ENCODE measurements at regions not wholly inside any gene's neighbourhood (a gene's known extent, or its start where the extent isn't known, plus 50 kb on each side); places are given as distances from the start of the nearest gene placed in this dataset.
"Not testable (repeated sequence)": the region's sequence is repeated elsewhere in the genome, so short reads cannot be mapped to it uniquely, and the experiment has no call there.

DNA sequence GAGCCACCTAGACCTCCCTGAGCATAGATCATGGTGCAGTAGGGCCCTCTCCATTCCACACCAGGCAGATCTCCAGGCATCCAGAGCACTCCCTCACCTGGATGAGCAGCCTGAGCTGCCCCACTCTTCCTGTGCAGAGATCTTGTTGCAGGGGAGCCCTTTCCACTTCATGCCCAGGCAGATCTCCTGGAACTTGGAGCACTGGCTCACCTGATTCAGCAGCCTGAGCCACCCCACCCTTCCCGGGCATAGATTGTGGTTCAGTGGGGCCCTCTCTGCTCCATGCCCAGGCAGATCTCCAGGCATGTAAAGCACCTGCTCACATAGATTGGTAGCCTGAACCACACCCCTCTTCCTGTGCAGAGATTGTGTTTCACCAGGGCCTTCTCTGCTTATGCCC lies 78.0 kb downstream of the SEC16B start:
- DNase-seq (no peak), ATAC-seq (replicated peaks) (no peak)
- H3K27me3 Mint-ChIP-seq, result no peaks in the 10 kb centered on the region
- H3K4me1 Mint-ChIP-seq, result no peaks in the 10 kb centered on the region
- peaks cover 0 to 3% of the 10 kb centered on the region in 2 donors for H3K36me3 Mint-ChIP-seq
- no peak overlapping the region for H3K27ac Mint-ChIP-seq
- H3K4me3 Mint-ChIP-seq, result no peak overlapping the region
- peaks cover 16 to 21% of the 10 kb centered on the region in 2 donors for H3K9me3 Mint-ChIP-seq

DNA sequence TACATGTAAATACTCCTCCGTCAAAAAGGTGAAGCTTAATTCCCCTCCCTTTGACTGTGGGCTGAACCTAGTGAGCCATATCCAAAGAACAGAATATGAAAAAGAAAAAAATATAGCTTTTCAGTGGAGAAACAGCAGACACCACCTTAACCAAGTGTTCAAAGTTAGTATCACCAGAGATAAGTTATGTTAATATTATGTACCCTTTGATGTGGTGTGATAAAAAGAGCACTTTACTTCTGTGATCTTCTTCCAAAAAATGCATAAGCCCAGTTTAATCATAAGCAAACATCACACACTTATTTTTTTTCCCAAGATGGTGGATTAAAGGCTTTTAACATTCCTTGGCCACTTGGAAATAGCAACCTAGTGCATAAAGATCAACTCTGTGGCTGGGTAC lies 79.4 kb downstream of the SEC16B start:
- DNase-seq (no peak), ATAC-seq (replicated peaks) (no peak)
- no peaks in the 10 kb centered on the region for H3K27me3 Mint-ChIP-seq
- peaks cover 0 to 3% of the 10 kb centered on the region in 2 donors for H3K36me3 Mint-ChIP-seq
- no peak overlapping the region for H3K4me3 Mint-ChIP-seq
- H3K4me1 Mint-ChIP-seq, result no peaks in the 10 kb centered on the region
- H3K9me3 Mint-ChIP-seq, result peaks cover 16 to 21% of the 10 kb centered on the region in 2 donors
- H3K27ac Mint-ChIP-seq, result no peak overlapping the region

DNA sequence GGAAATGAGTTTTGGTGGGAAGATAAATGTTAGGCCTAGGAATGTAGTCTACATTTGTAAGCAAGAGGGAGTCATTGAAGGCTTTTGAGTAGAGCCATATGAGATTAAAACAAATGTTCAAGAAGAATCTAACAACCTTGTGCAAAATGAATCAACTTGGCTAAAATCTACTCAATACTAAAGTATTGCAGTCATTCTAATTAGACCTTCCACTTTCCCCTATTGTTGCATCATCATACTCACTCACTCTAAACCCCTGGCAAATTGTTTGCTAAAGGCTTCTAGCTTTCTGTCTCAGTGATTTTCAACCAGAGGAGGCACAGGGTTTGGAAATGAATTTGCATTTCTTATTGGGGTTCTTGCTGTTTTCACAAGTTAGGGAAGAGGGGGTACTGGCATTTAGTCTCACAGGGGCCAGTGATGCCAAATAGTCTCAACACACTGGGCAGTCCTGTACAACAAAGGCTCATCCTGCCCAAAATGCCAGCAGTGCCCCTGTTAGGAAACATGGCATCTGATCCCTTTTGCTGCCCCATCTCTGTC lies 85.3 kb downstream of the SEC16B start:
- Mint-ChIP-seq H3K27ac (no peak overlapping the region), H3K36me3 (no peaks in the 10 kb centered on the region), H3K4me1 (no peaks in the 10 kb centered on the region), H3K4me3 (no peak overlapping the region), H3K27me3 (peaks cover 5 to 6% of the 10 kb centered on the region in 2 donors), H3K9me3 (peaks cover 0 to 2% of the 10 kb centered on the region in 2 donors)
- ATAC-seq (replicated peaks) (no peak), DNase-seq (no peak)

DNA sequence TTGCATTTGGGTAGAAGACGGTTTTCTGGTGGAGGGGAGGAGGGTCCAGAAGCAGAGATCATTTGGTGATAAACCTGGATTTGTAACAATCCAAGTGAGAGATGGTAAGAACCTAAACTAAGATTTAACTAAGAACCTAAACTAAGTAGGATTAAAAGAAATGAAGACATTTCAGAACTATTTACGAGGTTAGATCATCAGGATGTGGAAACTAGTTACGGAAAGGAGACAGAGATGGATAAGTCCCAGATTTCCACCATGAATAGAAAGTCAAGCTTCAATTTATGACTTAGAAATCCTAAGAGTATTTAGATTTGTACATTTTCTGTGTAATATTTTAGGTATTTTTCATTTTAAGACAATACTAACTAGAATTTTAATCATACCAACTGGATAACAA lies 86.3 kb downstream of the SEC16B start:
- Mint-ChIP-seq H3K36me3 (no peaks in the 10 kb centered on the region), H3K9me3 (peaks cover 0 to 2% of the 10 kb centered on the region in 2 donors), H3K4me3 (no peak overlapping the region), H3K4me1 (no peaks in the 10 kb centered on the region), H3K27me3 (peaks cover 5 to 6% of the 10 kb centered on the region in 2 donors), H3K27ac (no peak overlapping the region)
- ATAC-seq (replicated peaks) (no peak), DNase-seq (no peak)

DNA sequence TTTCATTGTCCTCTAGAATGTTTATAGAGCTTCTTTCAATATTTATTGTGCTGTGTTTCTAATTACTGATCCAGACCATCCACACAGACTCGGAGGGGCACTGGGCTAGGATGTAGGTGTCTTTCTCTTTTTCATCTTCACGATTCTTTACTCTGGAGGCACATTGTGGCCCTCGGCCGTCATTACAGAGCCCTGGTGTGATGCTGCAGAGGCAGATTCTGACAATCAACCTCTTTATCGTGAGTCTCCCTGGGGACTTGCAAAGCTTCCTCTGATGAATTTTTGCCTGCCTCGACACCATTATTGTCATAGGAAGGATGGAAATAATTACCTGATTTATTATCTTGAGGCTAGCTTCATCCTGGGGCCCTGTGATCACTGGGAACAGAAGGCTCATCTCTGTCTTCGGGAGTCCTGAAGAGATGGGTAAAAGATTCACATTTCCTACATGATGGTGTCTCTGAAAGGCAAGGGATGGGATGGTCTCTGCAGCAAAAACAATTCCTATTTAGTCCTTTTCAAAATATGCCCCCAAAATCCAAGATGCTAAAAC lies 89.4 kb downstream of the SEC16B start:
- ATAC-seq (replicated peaks) (no peak), DNase-seq (no peak)
- Mint-ChIP-seq H3K9me3 (peaks cover 7 to 8% of the 10 kb centered on the region in 2 donors), H3K4me1 (no peaks in the 10 kb centered on the region), H3K36me3 (no peaks in the 10 kb centered on the region), H3K4me3 (no peak overlapping the region), H3K27ac (no peak overlapping the region), H3K27me3 (peaks cover 5 to 6% of the 10 kb centered on the region in 2 donors)

DNA sequence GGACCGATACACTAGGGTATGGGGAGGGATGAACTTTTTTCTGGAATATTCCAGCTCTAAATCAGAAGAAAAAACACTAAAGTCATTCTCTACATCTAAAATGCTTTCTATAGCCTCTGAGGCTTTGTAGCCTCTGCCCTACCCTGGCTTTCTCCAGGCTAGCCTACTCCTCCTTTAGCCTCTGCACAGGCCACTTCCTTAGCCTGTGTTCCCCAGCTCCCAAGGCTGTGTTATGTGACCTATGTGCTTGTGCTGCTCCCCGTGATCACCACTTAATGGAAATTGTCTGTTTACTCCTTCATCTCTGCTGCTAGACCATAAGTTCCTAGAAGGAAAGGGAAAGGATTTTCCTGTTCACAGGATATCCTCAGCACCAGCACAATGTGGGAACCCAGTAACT lies 92.8 kb downstream of the SEC16B start:
- Mint-ChIP-seq H3K4me1 (no peaks in the 10 kb centered on the region), H3K36me3 (no peaks in the 10 kb centered on the region), H3K27me3 (peaks cover 5 to 6% of the 10 kb centered on the region in 2 donors), H3K4me3 (no peak overlapping the region), H3K9me3 (peaks cover 6 to 7% of the 10 kb centered on the region in 2 donors), H3K27ac (no peak overlapping the region)
- ATAC-seq (replicated peaks) (no peak), DNase-seq (no peak)

DNA sequence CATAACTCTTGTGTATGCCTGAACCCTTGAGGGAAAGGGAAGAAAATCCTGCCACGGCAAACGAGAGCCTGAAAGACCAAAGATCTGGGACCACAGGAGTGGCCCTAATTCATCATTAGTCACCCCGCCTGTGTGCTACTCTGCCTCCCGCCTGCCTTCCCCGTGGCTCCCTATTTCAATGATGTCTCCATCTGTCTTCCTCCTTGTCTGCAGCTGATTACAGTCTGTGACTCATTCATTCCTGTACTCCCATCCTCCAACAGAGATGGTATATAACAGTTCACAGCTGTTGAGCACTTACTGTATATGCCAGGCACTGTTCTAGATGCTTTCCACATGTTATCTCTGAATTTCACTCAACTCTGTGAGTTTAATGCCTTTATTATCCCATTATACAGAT lies 96.6 kb downstream of the SEC16B start:
- no peaks in the 10 kb centered on the region for H3K4me1 Mint-ChIP-seq
- ATAC-seq (replicated peaks) (no peak), DNase-seq (no peak)
- H3K27me3 Mint-ChIP-seq, result peaks cover 0 to 4% of the 10 kb centered on the region in 2 donors
- no peak overlapping the region for H3K27ac Mint-ChIP-seq
- H3K36me3 Mint-ChIP-seq, result no peaks in the 10 kb centered on the region
- peaks cover 6 to 7% of the 10 kb centered on the region in 2 donors for H3K9me3 Mint-ChIP-seq
- H3K4me3 Mint-ChIP-seq, result no peak overlapping the region

DNA sequence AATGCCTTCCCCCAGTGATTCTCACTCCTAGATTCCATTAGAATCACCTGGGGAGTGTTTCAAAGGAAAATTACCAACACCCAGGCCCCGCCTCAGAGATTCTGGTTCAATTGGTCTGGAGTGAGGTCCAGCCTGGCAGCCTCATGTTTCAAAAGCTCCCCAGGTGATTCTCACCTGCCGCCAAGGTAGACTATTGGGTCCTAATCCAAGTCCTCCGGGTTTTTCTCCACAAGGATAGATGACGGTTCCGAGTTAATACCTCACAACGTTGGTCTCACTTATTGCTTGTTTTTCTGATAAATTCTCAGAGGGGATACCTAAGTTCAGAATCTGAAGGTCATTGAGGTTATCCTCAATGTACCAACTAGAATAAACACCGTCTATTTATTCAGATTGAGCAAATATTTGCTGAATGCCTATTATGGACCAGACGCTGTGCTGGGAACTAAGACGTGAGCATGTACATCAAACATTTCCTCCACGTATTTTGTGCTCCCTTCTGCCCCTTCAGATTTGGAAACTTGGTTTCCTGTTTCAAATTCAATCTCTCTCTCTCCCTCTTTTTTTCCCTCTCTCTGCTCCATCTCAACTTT lies 97.5 kb downstream of the SEC16B start:
- Mint-ChIP-seq H3K4me3 (no peak overlapping the region), H3K27ac (no peak overlapping the region), H3K36me3 (no peaks in the 10 kb centered on the region), H3K4me1 (no peaks in the 10 kb centered on the region), H3K27me3 (peaks cover 0 to 4% of the 10 kb centered on the region in 2 donors), H3K9me3 (peaks cover 6 to 7% of the 10 kb centered on the region in 2 donors)
- DNase-seq (no peak), ATAC-seq (replicated peaks) (no peak)

DNA sequence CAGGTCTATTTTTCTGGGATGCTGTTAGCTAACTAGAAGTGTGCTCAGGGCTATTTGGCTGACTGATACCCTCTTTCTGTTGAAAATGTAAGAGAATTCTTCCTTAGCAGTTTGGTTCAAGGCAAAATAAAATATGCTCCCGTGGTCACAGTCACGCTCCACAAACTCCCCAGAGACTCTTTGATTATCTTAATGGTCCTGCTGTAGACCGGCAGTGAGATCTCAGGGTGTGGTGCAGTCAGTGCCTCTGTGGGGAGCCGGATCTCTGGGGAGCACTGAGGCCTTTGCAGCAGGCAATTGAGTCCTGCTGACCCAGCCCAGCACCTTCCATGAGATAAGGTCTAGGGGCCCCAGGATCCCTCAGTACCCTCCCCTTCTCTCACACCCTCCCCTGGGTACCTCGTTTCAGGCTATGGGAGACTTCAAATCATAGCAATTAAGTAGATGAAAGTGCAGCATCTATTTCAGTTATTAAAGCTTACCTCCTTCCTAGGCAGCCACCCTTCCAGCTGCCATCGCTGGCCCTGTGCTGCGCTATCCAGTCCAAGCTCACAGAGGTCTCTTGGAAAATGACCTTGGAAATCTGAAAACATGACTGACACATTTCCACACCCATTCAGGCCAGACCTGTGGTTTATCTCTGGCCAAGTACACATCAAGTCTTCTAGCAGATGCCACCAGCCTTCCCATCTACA lies 98.1 kb downstream of the SEC16B start:
- no peak overlapping the region for H3K27ac Mint-ChIP-seq
- H3K4me1 Mint-ChIP-seq, result no peaks in the 10 kb centered on the region
- peaks cover 1 to 2% of the 10 kb centered on the region in 2 donors for H3K9me3 Mint-ChIP-seq
- H3K4me3 Mint-ChIP-seq, result no peak overlapping the region
- ATAC-seq (replicated peaks) (no peak), DNase-seq (no peak)
- H3K36me3 Mint-ChIP-seq, result no peaks in the 10 kb centered on the region
- H3K27me3 Mint-ChIP-seq, result peaks cover 0 to 4% of the 10 kb centered on the region in 2 donors

DNA sequence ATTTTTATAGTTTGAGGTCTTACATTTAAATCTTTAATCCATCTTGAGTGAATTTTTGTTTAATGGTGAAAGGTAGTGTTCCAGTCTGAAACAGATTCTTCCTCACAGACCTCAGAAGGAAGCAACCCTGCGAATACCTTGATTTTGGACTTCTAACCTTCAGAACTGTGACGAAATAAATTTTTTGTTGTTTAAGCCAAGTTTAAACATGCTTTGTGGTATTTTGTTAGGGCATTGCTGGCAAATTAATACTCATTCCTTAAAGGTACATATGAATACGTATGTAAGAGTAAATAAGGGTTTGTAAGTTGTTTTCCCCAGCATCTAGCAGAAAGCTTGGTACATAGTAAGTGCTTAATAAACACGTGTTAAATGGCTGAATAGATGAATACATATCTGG lies 100.3 kb downstream of the SEC16B start:
- Mint-ChIP-seq H3K36me3 (no peaks in the 10 kb centered on the region), H3K4me3 (no peak overlapping the region), H3K9me3 (no peaks in the 10 kb centered on the region), H3K27ac (no peak overlapping the region), H3K4me1 (no peaks in the 10 kb centered on the region), H3K27me3 (peaks cover 0 to 4% of the 10 kb centered on the region in 2 donors)
- no peak for DNase-seq
- no peak for ATAC-seq (replicated peaks)

DNA sequence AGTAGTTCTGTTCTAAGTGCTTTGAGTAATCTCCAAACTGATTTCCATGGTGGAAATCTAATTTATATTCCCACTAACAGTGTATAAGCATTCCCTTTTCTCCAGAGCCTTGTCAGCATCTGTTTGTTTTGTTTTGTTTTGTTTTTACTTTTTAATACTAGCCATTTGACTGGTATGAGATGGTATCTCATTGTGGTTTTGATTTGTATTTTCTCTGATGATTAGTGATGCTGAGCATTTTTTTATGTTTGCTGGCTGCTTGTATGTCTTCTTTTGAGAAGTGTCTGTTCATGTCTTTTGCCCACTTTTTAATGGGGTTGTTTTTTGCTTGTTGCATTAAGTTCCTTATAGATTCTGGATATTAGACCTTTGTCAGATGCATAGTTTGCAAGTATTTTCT lies 100.8 kb downstream of the SEC16B start:
- H3K9me3 Mint-ChIP-seq; H3K27me3 Mint-ChIP-seq; H3K36me3 Mint-ChIP-seq; H3K4me3 Mint-ChIP-seq; DNase-seq; H3K4me1 Mint-ChIP-seq; H3K27ac Mint-ChIP-seq; ATAC-seq (replicated peaks): not testable (repeated sequence)

DNA sequence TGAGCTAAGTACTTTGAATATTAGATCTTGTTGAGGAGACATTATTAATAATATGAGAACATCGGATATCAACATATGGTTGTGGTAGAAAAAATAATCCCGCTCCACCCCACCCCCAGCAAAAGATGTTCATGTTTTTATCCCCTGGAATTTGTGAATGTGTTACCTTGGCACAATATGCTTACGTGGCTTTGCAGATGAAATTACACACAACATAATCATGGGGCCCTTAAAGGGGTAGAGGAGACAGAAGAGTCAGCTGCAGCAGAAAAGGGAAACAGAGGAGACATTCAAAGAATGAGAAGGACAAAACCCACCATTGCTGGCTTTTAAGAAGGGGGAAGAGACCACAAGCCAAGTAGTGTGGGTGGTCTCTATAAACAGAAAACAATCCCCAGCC lies 104.1 kb downstream of the SEC16B start:
- DNase-seq (no peak), ATAC-seq (replicated peaks) (no peak)
- H3K27me3 Mint-ChIP-seq, result peaks cover 0 to 4% of the 10 kb centered on the region in 2 donors
- H3K4me1 Mint-ChIP-seq, result no peaks in the 10 kb centered on the region
- no peaks in the 10 kb centered on the region for H3K36me3 Mint-ChIP-seq
- no peak overlapping the region for H3K27ac Mint-ChIP-seq
- H3K4me3 Mint-ChIP-seq, result no peak overlapping the region
- H3K9me3 Mint-ChIP-seq, result peaks cover 0 to 2% of the 10 kb centered on the region in 2 donors

DNA sequence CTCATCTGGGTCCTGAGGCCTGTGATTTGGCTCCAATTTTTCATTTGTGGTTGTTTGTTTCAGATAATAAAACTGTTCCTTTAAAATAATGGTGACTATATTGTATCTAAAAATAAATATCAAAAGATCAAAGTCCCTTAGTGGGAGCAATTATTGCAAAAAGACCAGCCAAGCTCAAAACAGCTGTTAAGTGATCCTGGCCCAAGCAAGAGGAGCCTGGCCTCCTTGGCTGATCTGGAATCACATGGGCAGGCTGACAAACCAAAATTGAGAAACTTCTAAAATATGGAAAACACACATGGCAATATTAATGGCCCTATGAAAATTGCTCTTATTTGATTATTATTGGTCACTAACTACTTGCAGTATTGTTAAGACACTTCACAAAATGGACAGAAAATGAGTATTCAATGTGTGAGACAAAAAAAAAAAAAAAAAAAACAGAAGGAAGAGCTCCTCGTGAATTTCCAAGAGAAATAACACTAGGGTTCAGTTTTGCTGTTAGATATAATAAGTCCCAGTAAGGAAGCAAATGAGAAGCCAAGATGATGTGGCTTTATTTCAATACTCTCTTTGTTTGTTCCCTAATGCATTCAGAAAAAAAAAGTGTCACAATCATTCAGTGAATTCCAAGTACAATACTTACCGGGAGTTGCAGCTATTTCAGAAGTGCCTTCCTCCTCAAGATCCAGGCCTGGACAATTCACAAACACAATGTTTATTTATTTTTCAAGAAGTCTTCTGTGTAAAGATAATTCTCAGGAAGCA lies 105.1 kb downstream of the SEC16B start:
- no peak overlapping the region for H3K4me3 Mint-ChIP-seq
- ATAC-seq (replicated peaks), result no peak
- no peaks in the 10 kb centered on the region for H3K36me3 Mint-ChIP-seq
- no peak overlapping the region for H3K27ac Mint-ChIP-seq
- peaks cover 0 to 2% of the 10 kb centered on the region in 2 donors for H3K9me3 Mint-ChIP-seq
- H3K4me1 Mint-ChIP-seq, result no peaks in the 10 kb centered on the region
- no peaks in the 10 kb centered on the region for H3K27me3 Mint-ChIP-seq
- DNase-seq, result no peak

DNA sequence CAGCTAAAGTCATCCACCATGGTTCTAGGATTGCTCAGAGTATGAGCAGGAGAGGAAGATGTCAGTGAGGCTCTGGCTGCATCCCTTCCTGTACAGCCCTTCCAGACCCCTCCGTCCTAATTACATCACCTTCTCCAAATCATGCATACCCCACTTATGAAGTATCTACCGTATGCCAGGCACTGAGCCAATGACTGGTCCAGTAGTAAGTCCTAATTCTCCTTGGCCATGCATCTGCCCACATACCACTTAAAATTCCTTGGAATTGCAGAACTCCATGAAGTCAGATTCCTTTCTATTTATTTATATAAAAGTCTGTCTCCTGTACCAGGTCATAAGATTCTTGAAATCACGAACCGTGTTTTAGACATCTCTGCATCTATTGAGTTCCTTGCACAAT lies 106.1 kb downstream of the SEC16B start:
- DNase-seq (no peak), ATAC-seq (replicated peaks) (no peak)
- no peaks in the 10 kb centered on the region for H3K27me3 Mint-ChIP-seq
- no peaks in the 10 kb centered on the region for H3K4me1 Mint-ChIP-seq
- H3K9me3 Mint-ChIP-seq, result peaks cover 0 to 2% of the 10 kb centered on the region in 2 donors
- H3K4me3 Mint-ChIP-seq, result no peak overlapping the region
- H3K36me3 Mint-ChIP-seq, result no peaks in the 10 kb centered on the region
- H3K27ac Mint-ChIP-seq, result no peak overlapping the region
